Hematopoietic multipotent progenitor cell (in vitro differentiated cells): ENCODE measurements at regions not wholly inside any gene's neighbourhood (a gene's known extent, or its start where the extent isn't known, plus 50 kb on each side); places are given as distances from the start of the nearest gene placed in this dataset.

Experiments
- DNase-seq, 3 donors: peaks; one replicate each; pipeline ENCODE4 v3.0.0-alpha.2; 2011 to 2015; ENCODE audit warnings: low read depth in 2 of 3, low spot score in 2 of 3

- no peak for DNase-seq
Measured at GRCh38 chr10:4647109-4647785, 178.8 kb upstream of the AKR1E2 start.

GRCh38 chr10:4646547-4646946 is 179.5 kb upstream of the AKR1E2 start:
- DNase-seq, result no peak

GRCh38 chr10:4645836-4646235 is 180.2 kb upstream of the AKR1E2 start:
- no peak for DNase-seq

GRCh38 chr10:4643471-4643870 is 182.5 kb upstream of the AKR1E2 start:
- DNase-seq, result no peak

- DNase-seq, result no peak
Measured at GRCh38 chr10:4639960-4640359, 186.0 kb upstream of the AKR1E2 start.

GRCh38 chr10:4638099-4638498 is 187.9 kb upstream of the AKR1E2 start:
- no peak for DNase-seq

GRCh38 chr10:4637657-4638056 is 188.3 kb upstream of the AKR1E2 start:
- DNase-seq, result no peak

GRCh38 chr10:4635883-4636282 is 190.1 kb upstream of the AKR1E2 start:
- no peak for DNase-seq

GRCh38 chr10:4635388-4635787 is 190.6 kb upstream of the AKR1E2 start:
- no peak for DNase-seq

- DNase-seq, result no peak
Measured at GRCh38 chr10:4633776-4634175, 192.2 kb upstream of the AKR1E2 start.

GRCh38 chr10:4633186-4633585 is 192.8 kb upstream of the AKR1E2 start:
- DNase-seq, result no peak

- no peak for DNase-seq
Measured at GRCh38 chr10:4632757-4633156, 193.2 kb upstream of the AKR1E2 start.

GRCh38 chr10:4626919-4627318 is 199.1 kb upstream of the AKR1E2 start:
- no peak for DNase-seq

GRCh38 chr10:4623757-4624420 is 202.1 kb upstream of the AKR1E2 start:
- DNase-seq, result no peak

- DNase-seq, result no peak
Measured at GRCh38 chr10:4623200-4623599, 202.8 kb upstream of the AKR1E2 start.

GRCh38 chr10:4622384-4622783 is 203.6 kb upstream of the AKR1E2 start:
- DNase-seq, result no peak

GRCh38 chr10:4617589-4617988 is 208.4 kb upstream of the AKR1E2 start:
- no peak for DNase-seq

- no peak for DNase-seq
Measured at GRCh38 chr10:4615042-4615441, 211.0 kb upstream of the AKR1E2 start.

GRCh38 chr10:4609251-4609650 is 216.8 kb upstream of the AKR1E2 start:
- no peak for DNase-seq

GRCh38 chr10:4607681-4608080 is 218.3 kb upstream of the AKR1E2 start:
- DNase-seq, result no peak

GRCh38 chr10:4606856-4607636 is 219.0 kb upstream of the AKR1E2 start:
- DNase-seq, result no peak
